Prostate gland (tissue), 2 donors: ENCODE measurements at regions not wholly inside any gene's neighbourhood (a gene's known extent, or its start where the extent isn't known, plus 50 kb on each side); places are given as distances from the start of the nearest gene placed in this dataset.

Source experiments
- DNase-seq: peaks from one replicate; pipeline ENCODE4 v3.0.0-alpha.2; 2019; ENCODE audit warnings: low spot score
- H3K27ac ChIP-seq, 2 donors: fragments of 200-600 bp; sonication (generic); 2 replicates each; pipeline ENCODE4 v1.5.1; 2017 to 2019
- H3K27me3 ChIP-seq: fragments of 200-600 bp; sonication (generic); replicated peaks from 2 replicates; pipeline ENCODE4 v1.5.1; 2019; ENCODE audit not compliant: insufficient read depth
- H3K36me3 ChIP-seq, 2 donors: fragments of 200-600 bp; sonication (generic); 1 replicate in 1 of 2; 2 replicates in 1 of 2; pipeline versions ENCODE4 v1.5.1 to v1.8.1; 2017 to 2019
- H3K4me1 ChIP-seq: fragments of 200-600 bp; sonication (generic); replicated peaks from 2 replicates; pipeline ENCODE4 v1.5.1; 2019
- H3K4me3 ChIP-seq, 2 donors: fragments of 200-600 bp; sonication (generic); 2 replicates each; pipeline ENCODE4 v1.5.1; 2017 to 2019
- H3K9me3 ChIP-seq: fragments of 200-600 bp; sonication (generic); 2 replicates; pipeline ENCODE4 v1.5.1; 2017
- CTCF ChIP-seq, 4 experiments: fragments of 200-600 bp in 2 of 4; fragments of 450-650 bp in 2 of 4; sonication (generic) in 2 of 4; IDR thresholded peaks; 1 replicate in 3 of 4; 2 replicates in 1 of 4; pipeline ENCODE4 v1.5.1; 2016 to 2019; ENCODE audit warnings: antibody characterized with exemption in 4 of 4, mild to moderate bottlenecking in 2 of 4, moderate library complexity in 2 of 4
- POLR2A ChIP-seq: fragments of 450-650 bp; IDR thresholded peaks from one replicate; pipeline ENCODE4 v1.6.1; 2016; ENCODE audit warnings: antibody characterized with exemption, mild to moderate bottlenecking
- POLR2AphosphoS5 ChIP-seq: sonication (generic); formaldehyde crosslinking; IDR thresholded peaks from one replicate; pipeline ENCODE4 v1.6.1; 2017; ENCODE audit warnings: antibody characterized with exemption
- WGBS: methylation state at CpG from one replicate; pipeline ENCODE4 v1.1.5; 2018; 5-methylcytosine and 5-hydroxymethylcytosine counted together
- intact Hi-C: fragments of 100-400 bp; cut with DNase I; formaldehyde crosslinking; loops from one replicate; pipeline ENCODE4 v1.14.2; 2022

- H3K27ac ChIP-seq, result no peak overlapping the region
- no peak for DNase-seq
- no peaks in the 10 kb centered on the region for H3K36me3 ChIP-seq
- H3K4me1 ChIP-seq, result no peaks in the 10 kb centered on the region
- H3K27me3 ChIP-seq, result peaks cover 3% of the 10 kb centered on the region
- H3K4me3 ChIP-seq, result no peak overlapping the region
- no peaks in the 10 kb centered on the region for H3K9me3 ChIP-seq
- 59% methylated on average over 19 of the region's 19 CpGs for WGBS
- TF ChIP-seq CTCF (IDR thresholded peaks at IDR 0.05) (no peak), POLR2AphosphoS5 (no peak), POLR2A (no peak)
- intact Hi-C loops, result no loop called here
Observed at GRCh38 chr16:87074641-87075318, 242.4 kb downstream of the C16orf95 start.

GRCh38 chr16:87075319-87075860 lies 241.8 kb downstream of the C16orf95 start:
- no peak for DNase-seq
- intact Hi-C loops, result no loop called here
- 90% methylated on average over 12 of the region's 12 CpGs for WGBS
- Histone ChIP-seq H3K4me1 (no peaks in the 10 kb centered on the region), H3K9me3 (no peaks in the 10 kb centered on the region), H3K27me3 (peaks cover 3% of the 10 kb centered on the region), H3K36me3 (no peaks in the 10 kb centered on the region), H3K27ac (no peak overlapping the region), H3K4me3 (no peak overlapping the region)
- TF ChIP-seq POLR2A (no peak), POLR2AphosphoS5 (no peak), CTCF (IDR thresholded peaks at IDR 0.05) (no peak)

- Histone ChIP-seq H3K27ac (no peak overlapping the region), H3K27me3 (peaks cover 3% of the 10 kb centered on the region), H3K9me3 (no peaks in the 10 kb centered on the region), H3K4me3 (no peak overlapping the region), H3K36me3 (no peaks in the 10 kb centered on the region), H3K4me1 (no peaks in the 10 kb centered on the region)
- 84% methylated on average over 20 of the region's 20 CpGs for WGBS
- DNase-seq, result no peak
- TF ChIP-seq POLR2AphosphoS5, result no peak
- TF ChIP-seq POLR2A, result no peak
- no peak for TF ChIP-seq CTCF (IDR thresholded peaks at IDR 0.05)
- intact Hi-C loops, result no loop called here
Observed at GRCh38 chr16:87076331-87076949, 240.8 kb downstream of the C16orf95 start.

- WGBS, result 69% methylated on average over 11 of the region's 13 CpGs
- DNase-seq, result no peak
- Histone ChIP-seq H3K4me1 (no peaks in the 10 kb centered on the region), H3K36me3 (no peaks in the 10 kb centered on the region), H3K9me3 (no peaks in the 10 kb centered on the region), H3K27ac (no peak overlapping the region), H3K27me3 (peaks cover 3% of the 10 kb centered on the region), H3K4me3 (no peak overlapping the region)
- intact Hi-C loops, result no loop called here
- no peak for TF ChIP-seq POLR2A
- TF ChIP-seq CTCF (IDR thresholded peaks at IDR 0.05), result peak in 2 of 4 experiments; percentile 15 to 32
Observed at GRCh38 chr16:87076950-87077749, 240.0 kb downstream of the C16orf95 start.
